HL-60 (cell line): ENCODE measurements at regions not wholly inside any gene's neighbourhood (a gene's known extent, or its start where the extent isn't known, plus 50 kb on each side); places are given as distances from the start of the nearest gene placed in this dataset.

Experiments used
- GABPA ChIP-seq: IDR thresholded peaks from 2 replicates; pipeline ENCODE4 v1.6.1; 2012; ENCODE audit warnings: low read depth
- POLR2AphosphoS5 ChIP-seq: IDR thresholded peaks from 2 replicates; pipeline ENCODE4 v1.6.1; 2012; ENCODE audit warnings: low read depth
- TF ChIP-seq, protein P1 (sequence below): IDR thresholded peaks from one replicate; pipeline ENCODE4 v1.5.1; 2011; ENCODE audit warnings: low read length, control low read depth, inconsistent platforms; ENCODE audit not compliant: insufficient read depth
- TF ChIP-seq, protein P2 (sequence below): IDR thresholded peaks from 2 replicates; pipeline ENCODE4 v1.6.1; 2012; ENCODE audit warnings: low read depth; ENCODE audit not compliant: insufficient replicate concordance

GRCh38 chr1:230504310-230504709 is 78.2 kb upstream of the PGBD5 start:
- TF ChIP-seq, protein P1, sequence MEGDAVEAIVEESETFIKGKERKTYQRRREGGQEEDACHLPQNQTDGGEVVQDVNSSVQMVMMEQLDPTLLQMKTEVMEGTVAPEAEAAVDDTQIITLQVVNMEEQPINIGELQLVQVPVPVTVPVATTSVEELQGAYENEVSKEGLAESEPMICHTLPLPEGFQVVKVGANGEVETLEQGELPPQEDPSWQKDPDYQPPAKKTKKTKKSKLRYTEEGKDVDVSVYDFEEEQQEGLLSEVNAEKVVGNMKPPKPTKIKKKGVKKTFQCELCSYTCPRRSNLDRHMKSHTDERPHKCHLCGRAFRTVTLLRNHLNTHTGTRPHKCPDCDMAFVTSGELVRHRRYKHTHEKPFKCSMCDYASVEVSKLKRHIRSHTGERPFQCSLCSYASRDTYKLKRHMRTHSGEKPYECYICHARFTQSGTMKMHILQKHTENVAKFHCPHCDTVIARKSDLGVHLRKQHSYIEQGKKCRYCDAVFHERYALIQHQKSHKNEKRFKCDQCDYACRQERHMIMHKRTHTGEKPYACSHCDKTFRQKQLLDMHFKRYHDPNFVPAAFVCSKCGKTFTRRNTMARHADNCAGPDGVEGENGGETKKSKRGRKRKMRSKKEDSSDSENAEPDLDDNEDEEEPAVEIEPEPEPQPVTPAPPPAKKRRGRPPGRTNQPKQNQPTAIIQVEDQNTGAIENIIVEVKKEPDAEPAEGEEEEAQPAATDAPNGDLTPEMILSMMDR, result no peak
- TF ChIP-seq POLR2AphosphoS5, result no peak
- TF ChIP-seq, protein P2, sequence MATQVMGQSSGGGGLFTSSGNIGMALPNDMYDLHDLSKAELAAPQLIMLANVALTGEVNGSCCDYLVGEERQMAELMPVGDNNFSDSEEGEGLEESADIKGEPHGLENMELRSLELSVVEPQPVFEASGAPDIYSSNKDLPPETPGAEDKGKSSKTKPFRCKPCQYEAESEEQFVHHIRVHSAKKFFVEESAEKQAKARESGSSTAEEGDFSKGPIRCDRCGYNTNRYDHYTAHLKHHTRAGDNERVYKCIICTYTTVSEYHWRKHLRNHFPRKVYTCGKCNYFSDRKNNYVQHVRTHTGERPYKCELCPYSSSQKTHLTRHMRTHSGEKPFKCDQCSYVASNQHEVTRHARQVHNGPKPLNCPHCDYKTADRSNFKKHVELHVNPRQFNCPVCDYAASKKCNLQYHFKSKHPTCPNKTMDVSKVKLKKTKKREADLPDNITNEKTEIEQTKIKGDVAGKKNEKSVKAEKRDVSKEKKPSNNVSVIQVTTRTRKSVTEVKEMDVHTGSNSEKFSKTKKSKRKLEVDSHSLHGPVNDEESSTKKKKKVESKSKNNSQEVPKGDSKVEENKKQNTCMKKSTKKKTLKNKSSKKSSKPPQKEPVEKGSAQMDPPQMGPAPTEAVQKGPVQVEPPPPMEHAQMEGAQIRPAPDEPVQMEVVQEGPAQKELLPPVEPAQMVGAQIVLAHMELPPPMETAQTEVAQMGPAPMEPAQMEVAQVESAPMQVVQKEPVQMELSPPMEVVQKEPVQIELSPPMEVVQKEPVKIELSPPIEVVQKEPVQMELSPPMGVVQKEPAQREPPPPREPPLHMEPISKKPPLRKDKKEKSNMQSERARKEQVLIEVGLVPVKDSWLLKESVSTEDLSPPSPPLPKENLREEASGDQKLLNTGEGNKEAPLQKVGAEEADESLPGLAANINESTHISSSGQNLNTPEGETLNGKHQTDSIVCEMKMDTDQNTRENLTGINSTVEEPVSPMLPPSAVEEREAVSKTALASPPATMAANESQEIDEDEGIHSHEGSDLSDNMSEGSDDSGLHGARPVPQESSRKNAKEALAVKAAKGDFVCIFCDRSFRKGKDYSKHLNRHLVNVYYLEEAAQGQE, result no peak
- no peak for TF ChIP-seq GABPA
